Natural killer cell (primary cell): ENCODE measurements at regions not wholly inside any gene's neighbourhood (a gene's known extent, or its start where the extent isn't known, plus 50 kb on each side); places are given as distances from the start of the nearest gene placed in this dataset.

Experiments
- ATAC-seq, 3 donors: fragments of 150-1000 bp in 2 of 3; fragments of 200-7000 bp in 1 of 3; cut with Tn5 transposase; 1 replicate in 1 of 3; 2 replicates in 2 of 3; pipeline ENCODE4 v1.10.0; 2021; ENCODE audit warnings: mild to moderate bottlenecking in 2 of 3, moderate library complexity in 2 of 3
- DNase-seq, 2 donors: peaks; one replicate each; pipeline versions ENCODE4 v3.0.0 to v3.0.0-alpha.2; 2013 to 2021; ENCODE audit warnings: mixed read lengths in 1 of 2
- H3K27ac ChIP-seq: one replicate; pipeline ENCODE4 v1.5.1; 2013; ENCODE audit warnings: mild to moderate bottlenecking, low read length
- H3K27me3 ChIP-seq: one replicate; pipeline ENCODE4 v1.6.1; 2013; ENCODE audit warnings: low read length; ENCODE audit not compliant: control insufficient read depth, insufficient read depth
- H3K36me3 ChIP-seq: one replicate; pipeline ENCODE4 v1.6.1; 2013; ENCODE audit warnings: low read length; ENCODE audit not compliant: control insufficient read depth, insufficient read depth
- H3K4me1 ChIP-seq: one replicate; pipeline ENCODE4 v1.6.1; 2013; ENCODE audit warnings: low read length; ENCODE audit not compliant: control insufficient read depth, insufficient read depth
- H3K4me3 ChIP-seq: one replicate; pipeline ENCODE4 v1.5.1; 2013; ENCODE audit warnings: low read length
- H3K9me3 ChIP-seq: one replicate; pipeline ENCODE4 v1.6.1; 2013; ENCODE audit warnings: low read length; ENCODE audit not compliant: control insufficient read depth, insufficient read depth
- H3K27ac Mint-ChIP-seq, 2 donors: one replicate each; pipeline ENCODE4 v1.8.0; 2022; ENCODE audit warnings: mild to moderate bottlenecking in 2 of 2, mixed read lengths in 2 of 2, moderate library complexity in 1 of 2
- H3K27me3 Mint-ChIP-seq, 2 donors: one replicate each; pipeline ENCODE4 v1.8.0; 2022; ENCODE audit warnings: low read depth in 2 of 2, mixed read lengths in 2 of 2
- H3K36me3 Mint-ChIP-seq: one replicate; pipeline ENCODE4 v1.8.0; 2022; ENCODE audit warnings: mixed read lengths
- H3K4me1 Mint-ChIP-seq, 2 donors: one replicate each; pipeline ENCODE4 v1.8.0; 2022; ENCODE audit warnings: mixed read lengths in 2 of 2
- H3K4me3 Mint-ChIP-seq: one replicate; pipeline ENCODE4 v1.8.0; 2022; ENCODE audit warnings: mild to moderate bottlenecking, moderate library complexity, mixed read lengths
- H3K9me3 Mint-ChIP-seq, 2 donors: one replicate each; pipeline ENCODE4 v1.8.0; 2022; ENCODE audit warnings: mixed read lengths in 2 of 2
- WGBS: methylation state at CpG from one replicate; pipeline ENCODE4 v1.1.7; 2013; ENCODE audit warnings: missing lambda C conversion rate; ENCODE audit not compliant: insufficient coverage; 5-methylcytosine and 5-hydroxymethylcytosine counted together
- intact Hi-C: fragments of 100-400 bp; cut with micrococcal nuclease; formaldehyde crosslinking; loops from one replicate; pipeline ENCODE4 v1.14.2; 2022
- TF ChIP-seq, protein P1 (sequence below): fragments of 200-600 bp; IDR thresholded peaks from one replicate; pipeline ENCODE4 v1.8.0; 2022; ENCODE audit warnings: antibody characterized with exemption

DNA sequence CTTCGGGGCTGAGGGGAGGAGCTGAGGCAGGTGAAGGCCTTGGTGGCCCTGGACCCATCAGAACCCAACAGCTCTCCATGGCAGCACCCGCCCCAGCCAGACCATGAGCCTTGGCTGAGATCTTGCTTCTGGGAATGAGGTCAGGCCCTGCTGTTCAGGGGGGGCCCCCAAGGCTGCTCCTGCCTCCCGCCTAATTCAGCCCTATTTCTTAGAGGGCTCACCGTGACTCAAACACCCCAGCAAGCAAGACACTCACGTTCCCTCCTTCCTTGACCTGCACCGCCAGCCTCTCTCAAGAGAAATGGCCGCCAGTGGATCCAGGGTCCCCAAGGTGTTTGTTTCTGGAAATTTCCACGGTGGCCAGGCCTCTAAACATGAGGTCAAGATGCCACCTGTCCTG lies 61.4 kb upstream of the PPP1R26 start:
- Mint-ChIP-seq H3K27ac (no peak overlapping the region), H3K9me3 (no peaks in the 10 kb centered on the region), H3K4me1 (no peaks in the 10 kb centered on the region), H3K4me3 (no peak overlapping the region), H3K27me3 (no peaks in the 10 kb centered on the region), H3K36me3 (no peaks in the 10 kb centered on the region)
- Histone ChIP-seq H3K36me3 (no peaks in the 10 kb centered on the region), H3K27ac (no peak overlapping the region), H3K27me3 (no peaks in the 10 kb centered on the region), H3K4me1 (no peaks in the 10 kb centered on the region), H3K9me3 (no peaks in the 10 kb centered on the region), H3K4me3 (no peak overlapping the region)
- WGBS = 77% methylated on average over 8 of the region's 8 CpGs
- ATAC-seq (no peak), DNase-seq (no peak)
- intact Hi-C loops = no loop called here
- TF ChIP-seq, protein P1, sequence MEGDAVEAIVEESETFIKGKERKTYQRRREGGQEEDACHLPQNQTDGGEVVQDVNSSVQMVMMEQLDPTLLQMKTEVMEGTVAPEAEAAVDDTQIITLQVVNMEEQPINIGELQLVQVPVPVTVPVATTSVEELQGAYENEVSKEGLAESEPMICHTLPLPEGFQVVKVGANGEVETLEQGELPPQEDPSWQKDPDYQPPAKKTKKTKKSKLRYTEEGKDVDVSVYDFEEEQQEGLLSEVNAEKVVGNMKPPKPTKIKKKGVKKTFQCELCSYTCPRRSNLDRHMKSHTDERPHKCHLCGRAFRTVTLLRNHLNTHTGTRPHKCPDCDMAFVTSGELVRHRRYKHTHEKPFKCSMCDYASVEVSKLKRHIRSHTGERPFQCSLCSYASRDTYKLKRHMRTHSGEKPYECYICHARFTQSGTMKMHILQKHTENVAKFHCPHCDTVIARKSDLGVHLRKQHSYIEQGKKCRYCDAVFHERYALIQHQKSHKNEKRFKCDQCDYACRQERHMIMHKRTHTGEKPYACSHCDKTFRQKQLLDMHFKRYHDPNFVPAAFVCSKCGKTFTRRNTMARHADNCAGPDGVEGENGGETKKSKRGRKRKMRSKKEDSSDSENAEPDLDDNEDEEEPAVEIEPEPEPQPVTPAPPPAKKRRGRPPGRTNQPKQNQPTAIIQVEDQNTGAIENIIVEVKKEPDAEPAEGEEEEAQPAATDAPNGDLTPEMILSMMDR = no peak

DNA sequence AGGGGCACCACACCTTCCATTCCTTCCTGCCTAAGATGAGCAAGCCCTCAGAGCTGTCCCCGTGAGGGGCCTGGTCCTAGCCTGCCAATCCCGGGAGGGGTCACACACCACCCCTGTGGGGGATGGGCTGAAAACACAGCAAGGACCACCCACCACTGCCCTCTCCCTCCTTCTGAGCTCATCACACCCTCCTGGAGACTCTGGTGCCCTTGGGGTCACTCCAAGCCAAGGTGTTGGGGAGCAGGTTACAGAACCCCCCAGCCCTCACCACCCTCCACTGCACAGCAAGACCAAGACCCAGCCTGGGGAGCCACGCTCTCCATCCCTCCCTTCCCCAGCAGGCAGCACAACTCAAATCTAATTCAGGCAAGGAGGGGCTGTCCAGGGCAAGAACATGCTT lies 60.5 kb upstream of the PPP1R26 start:
- intact Hi-C loops = no loop called here
- WGBS = 65% methylated on average over 3 of the region's 3 CpGs
- H3K36me3 ChIP-seq = no peaks in the 10 kb centered on the region
- Mint-ChIP-seq H3K9me3 (peaks cover 0 to 4% of the 10 kb centered on the region in 2 donors), H3K4me1 (no peaks in the 10 kb centered on the region), H3K27me3 (no peaks in the 10 kb centered on the region), H3K4me3 (no peak overlapping the region), H3K36me3 (no peaks in the 10 kb centered on the region), H3K27ac (no peak overlapping the region)
- DNase-seq (no peak), ATAC-seq (no peak)
- H3K27me3 ChIP-seq = no peaks in the 10 kb centered on the region
- no peak overlapping the region for H3K4me3 ChIP-seq
- no peaks in the 10 kb centered on the region for H3K9me3 ChIP-seq
- no peaks in the 10 kb centered on the region for H3K4me1 ChIP-seq
- TF ChIP-seq, protein P1 = no peak
- H3K27ac ChIP-seq = no peak overlapping the region

DNA sequence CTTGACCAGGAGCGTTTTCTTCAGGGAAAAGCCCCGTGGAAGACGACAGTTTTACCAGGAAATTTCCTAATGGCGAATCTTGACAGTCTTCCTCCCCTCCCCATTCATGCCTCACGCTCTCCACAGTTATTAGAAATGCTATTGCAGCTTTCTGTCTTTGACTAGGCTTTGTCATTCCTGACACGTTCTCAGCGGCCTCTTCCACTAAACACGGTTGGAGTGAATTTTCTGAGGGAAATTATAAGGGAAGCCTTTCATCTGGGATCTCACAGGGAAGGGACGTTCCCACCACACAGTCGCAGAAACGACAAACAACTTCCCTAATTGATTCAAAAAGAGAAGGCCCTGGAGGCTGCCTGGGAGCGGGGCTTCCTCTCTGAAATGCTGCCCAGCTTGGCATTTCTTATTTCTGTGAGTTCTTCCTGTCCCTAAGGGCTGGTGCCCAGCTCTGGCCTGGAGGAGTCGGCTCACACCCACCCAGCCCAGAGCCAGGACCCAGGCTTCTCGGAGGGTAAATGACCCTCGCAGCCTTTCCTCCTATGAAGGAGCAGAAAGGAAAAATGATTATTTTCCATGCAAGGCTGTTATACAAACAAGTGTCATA lies 57.1 kb upstream of the PPP1R26 start:
- no peak overlapping the region for H3K27ac ChIP-seq

More for the DNA sequence above, 57.1 kb upstream of the PPP1R26 start:
- no peaks in the 10 kb centered on the region for H3K4me1 Mint-ChIP-seq
- no peaks in the 10 kb centered on the region for H3K36me3 Mint-ChIP-seq
- Histone ChIP-seq H3K4me3 (no peak overlapping the region), H3K9me3 (no peaks in the 10 kb centered on the region), H3K36me3 (no peaks in the 10 kb centered on the region), H3K4me1 (no peaks in the 10 kb centered on the region), H3K27me3 (no peaks in the 10 kb centered on the region)
- DNase-seq (no peak), ATAC-seq (no peak)
- H3K27me3 Mint-ChIP-seq = peaks cover 0 to 4% of the 10 kb centered on the region in 2 donors
- WGBS = 65% methylated on average over 15 of the region's 15 CpGs
- peaks cover 0 to 4% of the 10 kb centered on the region in 2 donors for H3K9me3 Mint-ChIP-seq
- no peak overlapping the region for H3K4me3 Mint-ChIP-seq
- TF ChIP-seq, protein P1 = no peak
- no peak overlapping the region for H3K27ac Mint-ChIP-seq
- intact Hi-C loops = no loop called here
